ENCODE measurements at regions not wholly inside any gene's neighbourhood (a gene's known extent, or its start where the extent isn't known, plus 50 kb on each side); places are given as distances from the start of the nearest gene placed in this dataset.
"Not testable (repeated sequence)": the region's sequence is repeated elsewhere in the genome, so short reads cannot be mapped to it uniquely, and the experiment has no call there.

DNA sequence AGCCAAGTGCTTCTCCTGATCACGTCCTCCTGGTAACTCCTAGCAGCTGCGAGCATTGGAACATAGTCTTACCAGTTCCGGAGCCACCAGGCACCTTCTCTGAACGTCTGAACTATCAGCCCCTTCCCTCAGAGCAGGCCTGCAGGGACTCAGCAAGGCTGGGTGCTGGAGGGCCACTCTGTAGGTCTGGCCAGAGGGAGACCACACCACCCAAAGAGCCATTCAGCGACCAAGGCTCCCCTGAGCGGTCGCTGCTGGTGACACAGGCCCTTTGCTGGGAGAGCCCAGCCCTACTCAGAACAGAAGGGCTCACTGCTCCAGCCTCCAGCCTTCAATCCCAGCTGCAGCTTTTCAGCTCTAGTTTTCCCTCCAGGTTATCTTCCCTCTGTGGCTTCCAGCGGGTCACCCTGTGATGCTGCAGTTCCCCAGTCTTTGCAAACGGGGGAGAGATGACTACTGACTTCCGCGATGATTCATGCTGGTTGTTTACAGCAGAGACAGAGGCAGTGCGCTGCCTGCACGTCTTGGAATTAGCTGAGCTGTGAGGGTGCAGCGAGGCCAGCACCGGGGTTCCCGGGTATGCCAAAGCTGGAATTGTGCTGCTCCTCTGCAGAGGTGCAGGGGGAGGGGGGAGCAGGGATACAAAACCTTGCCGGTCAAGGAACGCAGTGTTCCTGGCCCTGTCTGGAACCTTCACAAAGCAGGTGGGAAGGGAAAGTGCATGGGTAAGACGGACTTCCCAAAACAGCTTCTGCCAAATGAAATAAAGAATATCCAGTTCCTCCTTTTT, 161.4 kb downstream of the LY86 start:
- H3K27ac ChIP-seq, result peak overlapping the region; percentile 17; the same call in 1 of the 2 replicates
- no peak overlapping the region for H3K4me3 ChIP-seq
- peak; percentile 69 to 79 for DNase-seq (ENCODE audit: low read depth in 1 of 2, low spot score in 2 of 2)
- H3K9me3 ChIP-seq (replicated peaks), result no peaks in the 10 kb centered on the region
- peaks cover 8% of the 10 kb centered on the region for H3K4me1 ChIP-seq (replicated peaks)
- no peaks in the 10 kb centered on the region for H3K27me3 ChIP-seq (replicated peaks)
- H3K36me3 ChIP-seq, result no peaks in the 10 kb centered on the region

DNA sequence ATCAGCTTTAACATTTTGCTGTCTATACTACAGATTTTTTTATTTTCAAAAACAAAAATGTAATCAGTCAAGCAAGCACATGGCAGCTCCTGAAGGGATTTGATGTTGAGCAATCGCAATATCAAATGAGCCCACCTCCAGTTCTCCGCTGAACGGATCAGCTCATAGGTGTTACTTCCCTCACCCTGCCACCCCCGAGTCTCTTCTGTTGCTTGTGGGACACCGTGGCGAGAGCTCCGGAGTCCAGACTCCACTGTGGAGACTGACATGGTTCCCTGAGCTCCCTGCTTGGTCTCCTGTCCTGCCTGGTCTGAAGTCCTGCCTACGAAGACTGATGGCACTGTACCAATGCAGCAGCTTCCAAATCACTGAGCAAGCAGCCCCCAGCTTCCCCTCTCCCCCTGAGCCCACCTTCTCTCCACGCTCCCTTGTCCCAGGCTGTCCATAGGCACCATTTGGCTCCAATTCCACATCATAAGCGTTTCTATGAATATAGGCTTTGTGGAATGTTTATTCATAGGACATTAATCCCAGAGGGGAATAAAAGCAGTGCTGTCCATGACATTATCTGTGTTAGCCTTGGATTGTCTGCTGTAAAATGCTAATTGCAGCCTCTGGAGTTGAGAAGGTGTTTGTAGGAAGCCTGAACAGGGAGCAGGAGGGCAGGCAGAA, 162.2 kb downstream of the LY86 start:
- Histone ChIP-seq H3K9me3 (replicated peaks) (no peaks in the 10 kb centered on the region), H3K27me3 (replicated peaks) (no peaks in the 10 kb centered on the region), H3K4me1 (replicated peaks) (peaks cover 8% of the 10 kb centered on the region), H3K36me3 (no peaks in the 10 kb centered on the region), H3K4me3 (no peak overlapping the region), H3K27ac (no peak overlapping the region)
- no peak for DNase-seq (ENCODE audit: low read depth in 1 of 2, low spot score in 2 of 2)

DNA sequence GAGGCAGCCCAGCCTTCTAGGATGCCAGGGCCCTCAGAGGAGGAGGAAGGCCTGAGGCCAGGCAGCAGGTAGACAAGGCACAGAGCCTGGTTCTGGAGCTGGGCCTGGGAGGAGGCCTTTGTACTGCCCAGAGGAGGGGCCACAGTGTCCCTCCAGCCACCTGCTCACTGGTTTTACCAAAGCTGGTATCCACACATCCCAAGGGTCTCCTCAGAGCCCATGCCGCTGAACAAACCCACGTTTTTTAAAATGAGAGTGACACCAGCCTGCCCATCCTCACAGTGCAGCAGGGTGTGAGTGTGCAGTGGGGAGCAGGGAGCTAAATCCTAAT, 162.7 kb downstream of the LY86 start:
- Histone ChIP-seq H3K27ac (no peak overlapping the region), H3K9me3 (replicated peaks) (no peaks in the 10 kb centered on the region), H3K4me3 (no peak overlapping the region), H3K4me1 (replicated peaks) (peaks cover 8% of the 10 kb centered on the region), H3K27me3 (replicated peaks) (no peaks in the 10 kb centered on the region), H3K36me3 (no peaks in the 10 kb centered on the region)
- DNase-seq (ENCODE audit: low read depth in 1 of 2, low spot score in 2 of 2), result no peak

DNA sequence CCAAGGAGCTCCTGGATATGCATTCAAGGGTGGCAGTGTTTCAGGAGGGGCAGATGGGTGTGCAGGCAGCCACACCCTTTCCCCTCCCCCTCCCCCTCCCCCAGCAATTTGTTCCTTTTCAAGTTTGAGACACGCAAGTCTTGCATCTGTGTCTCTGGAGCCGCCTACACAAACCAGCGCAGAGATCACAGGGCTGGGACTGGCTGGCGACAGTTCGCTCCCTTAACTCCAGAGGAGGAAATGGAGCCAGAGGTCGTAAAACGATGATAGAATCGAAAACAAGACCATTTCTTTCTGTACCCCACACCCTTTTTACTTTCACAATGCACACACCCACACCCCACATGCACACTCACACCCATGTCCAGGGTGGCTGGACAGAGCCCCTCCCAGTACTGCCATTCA, 163.1 kb downstream of the LY86 start:
- Histone ChIP-seq H3K9me3 (replicated peaks) (no peaks in the 10 kb centered on the region), H3K27ac (no peak overlapping the region), H3K36me3 (no peaks in the 10 kb centered on the region), H3K27me3 (replicated peaks) (no peaks in the 10 kb centered on the region), H3K4me3 (no peak overlapping the region), H3K4me1 (replicated peaks) (peaks cover 8% of the 10 kb centered on the region)
- no peak for DNase-seq (ENCODE audit: low read depth in 1 of 2, low spot score in 2 of 2)

DNA sequence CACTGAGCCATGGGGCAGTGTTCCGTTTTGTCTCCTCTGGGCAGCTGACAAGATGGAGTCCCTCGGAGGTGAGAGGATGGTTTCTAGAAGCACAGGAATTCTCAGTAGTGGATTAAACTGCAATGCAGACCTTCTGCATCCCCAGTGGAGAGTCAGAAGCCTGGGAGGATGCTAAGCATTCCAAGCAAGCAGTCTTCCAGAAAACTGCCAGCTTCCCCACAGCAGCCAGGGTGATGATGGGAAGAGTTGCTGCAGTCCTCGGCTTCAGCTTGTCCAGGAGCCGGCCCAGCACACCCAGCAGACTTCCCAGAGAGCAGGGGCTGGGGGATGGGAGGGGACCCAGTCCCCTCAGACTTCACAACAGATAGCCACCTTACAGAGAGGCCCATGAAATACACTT, 163.6 kb downstream of the LY86 start:
- no peak for DNase-seq (ENCODE audit: low read depth in 1 of 2, low spot score in 2 of 2)
- Histone ChIP-seq H3K27me3 (replicated peaks) (no peaks in the 10 kb centered on the region), H3K9me3 (replicated peaks) (no peaks in the 10 kb centered on the region), H3K27ac (no peak overlapping the region), H3K36me3 (no peaks in the 10 kb centered on the region), H3K4me3 (no peak overlapping the region), H3K4me1 (replicated peaks) (peaks cover 8% of the 10 kb centered on the region)

DNA sequence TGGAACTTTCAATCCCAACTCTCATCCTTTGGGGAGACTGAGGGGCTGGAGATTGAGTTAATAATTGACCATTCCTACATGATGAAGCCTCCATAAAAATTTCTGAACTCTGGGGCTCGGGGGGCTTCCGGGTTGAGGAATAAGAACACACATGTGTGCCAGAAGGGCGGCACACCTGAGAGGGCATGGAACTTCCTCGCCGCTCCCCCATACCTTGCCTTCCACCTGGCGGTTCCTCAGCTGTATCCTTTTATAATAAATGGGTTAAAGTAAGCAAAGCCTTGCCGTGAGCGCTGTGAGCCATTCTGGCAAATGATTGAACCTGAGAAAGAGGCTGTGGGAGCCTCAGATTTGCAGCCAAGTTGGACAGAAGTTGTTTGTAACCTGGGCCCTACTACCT, 164.8 kb downstream of the LY86 start:
- no peaks in the 10 kb centered on the region for H3K9me3 ChIP-seq (replicated peaks)
- no peaks in the 10 kb centered on the region for H3K36me3 ChIP-seq
- no peak overlapping the region for H3K27ac ChIP-seq
- no peak overlapping the region for H3K4me3 ChIP-seq
- DNase-seq (ENCODE audit: low read depth in 1 of 2, low spot score in 2 of 2), result no peak
- no peaks in the 10 kb centered on the region for H3K27me3 ChIP-seq (replicated peaks)
- peaks cover 8% of the 10 kb centered on the region for H3K4me1 ChIP-seq (replicated peaks)

DNA sequence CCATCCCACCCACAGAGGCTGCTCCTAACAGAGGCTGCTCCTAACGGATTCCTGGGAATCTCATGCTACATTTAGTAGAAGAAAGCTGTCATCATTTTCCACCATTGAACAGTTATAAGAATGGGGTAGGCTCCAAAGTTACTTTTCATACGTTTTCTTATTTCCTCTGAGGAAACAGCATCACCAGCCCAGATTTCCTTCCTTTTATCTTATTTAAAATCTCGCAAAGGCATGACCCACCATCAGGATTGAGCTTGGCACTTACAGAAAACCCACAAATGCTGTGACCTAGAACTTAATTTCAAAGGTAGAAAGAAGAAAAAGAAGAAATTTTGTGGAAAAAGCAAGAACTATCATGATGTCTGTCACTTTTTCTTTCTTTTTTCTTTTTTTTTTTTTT, 168.0 kb downstream of the LY86 start:
- Histone ChIP-seq H3K9me3 (replicated peaks) (no peaks in the 10 kb centered on the region), H3K27ac (no peak overlapping the region), H3K36me3 (no peaks in the 10 kb centered on the region), H3K4me3 (no peak overlapping the region), H3K4me1 (replicated peaks) (no peaks in the 10 kb centered on the region), H3K27me3 (replicated peaks) (no peaks in the 10 kb centered on the region)
- DNase-seq (ENCODE audit: low read depth in 1 of 2, low spot score in 2 of 2), result no peak

DNA sequence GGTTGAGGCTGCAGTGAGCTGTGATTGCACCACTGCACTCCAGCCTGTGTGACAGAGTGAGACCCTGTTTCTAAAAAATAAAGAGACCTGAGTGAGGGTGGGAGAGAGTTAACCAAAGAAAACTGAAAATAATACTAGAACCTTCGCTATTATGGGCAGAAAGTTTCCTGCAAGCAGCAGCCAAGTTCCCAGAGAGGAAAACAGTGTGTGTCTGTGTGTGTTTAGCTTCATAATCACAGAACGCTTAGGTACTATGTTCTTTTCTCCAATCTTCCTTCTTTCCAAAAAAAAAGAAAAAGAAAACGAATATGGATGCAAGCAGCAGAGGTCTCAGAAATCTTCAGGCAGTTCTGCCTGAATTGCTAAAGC, 170.0 kb downstream of the LY86 start:
- no peaks in the 10 kb centered on the region for H3K36me3 ChIP-seq
- H3K4me1 ChIP-seq (replicated peaks), result no peaks in the 10 kb centered on the region
- no peak overlapping the region for H3K27ac ChIP-seq
- no peak overlapping the region for H3K4me3 ChIP-seq
- H3K27me3 ChIP-seq (replicated peaks), result no peaks in the 10 kb centered on the region
- no peak for DNase-seq (ENCODE audit: low read depth in 1 of 2, low spot score in 2 of 2)
- H3K9me3 ChIP-seq (replicated peaks), result no peaks in the 10 kb centered on the region

DNA sequence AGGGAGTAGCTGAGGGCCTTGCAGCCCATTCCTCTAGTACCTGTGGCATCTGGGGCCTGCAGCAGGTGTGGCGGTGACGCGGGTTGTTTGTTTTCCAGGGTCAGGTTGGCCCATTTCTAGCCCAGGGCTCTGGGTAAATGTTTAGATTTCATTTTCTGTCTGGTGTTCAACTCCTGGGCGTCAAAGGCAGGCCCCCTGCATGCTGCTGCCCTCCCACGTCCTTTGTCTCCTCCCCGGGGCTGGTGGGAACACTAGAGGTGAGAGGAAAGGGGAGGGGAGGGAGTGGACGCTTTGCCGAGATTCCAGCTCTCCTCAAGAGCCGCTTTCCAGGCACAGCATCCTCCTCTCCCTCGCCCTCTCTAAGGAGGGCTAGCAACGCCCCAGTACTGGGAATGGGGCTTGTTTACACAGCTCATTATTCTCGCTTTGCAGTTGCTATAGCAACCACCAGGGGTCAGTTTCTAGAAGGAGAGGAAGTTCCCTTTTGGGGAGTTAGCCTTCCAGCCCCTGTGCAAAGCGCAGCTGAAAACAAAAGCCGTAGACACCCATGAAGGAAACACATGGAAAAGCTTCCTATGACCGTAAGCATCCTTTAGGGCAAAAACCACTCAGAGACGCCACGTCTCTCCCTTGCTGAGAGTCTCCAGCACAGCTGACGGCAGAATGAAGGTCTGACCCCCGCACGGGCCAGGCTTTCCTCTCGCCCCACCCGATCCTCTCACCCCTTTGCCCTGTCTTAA, 170.6 kb downstream of the LY86 start:
- H3K9me3 ChIP-seq (replicated peaks), result no peaks in the 10 kb centered on the region
- H3K27me3 ChIP-seq (replicated peaks), result no peaks in the 10 kb centered on the region
- no peak overlapping the region for H3K27ac ChIP-seq
- H3K4me3 ChIP-seq, result no peak overlapping the region
- H3K4me1 ChIP-seq (replicated peaks), result no peaks in the 10 kb centered on the region
- no peaks in the 10 kb centered on the region for H3K36me3 ChIP-seq
- peak; percentile 44 to 63 for DNase-seq (ENCODE audit: low read depth in 1 of 2, low spot score in 2 of 2)

DNA sequence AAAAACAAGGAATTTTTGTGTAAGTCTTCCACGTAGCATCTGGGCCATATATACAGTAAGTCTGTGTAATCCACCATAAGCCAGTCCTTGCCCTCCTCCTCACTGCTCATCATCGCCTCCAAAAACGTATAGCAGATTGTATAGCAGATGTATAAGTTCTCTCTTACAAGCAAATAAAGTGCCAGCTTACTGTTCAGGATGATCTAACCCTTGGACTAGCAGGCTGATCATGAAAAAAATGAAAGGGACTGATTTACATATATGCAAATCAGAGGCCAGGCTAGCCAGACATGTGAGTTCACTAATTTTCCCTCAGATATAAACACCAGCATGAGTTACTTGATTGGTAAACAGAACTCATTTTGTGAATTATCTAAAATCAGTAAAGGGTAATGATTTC, 171.5 kb downstream of the LY86 start:
- no peaks in the 10 kb centered on the region for H3K4me1 ChIP-seq (replicated peaks)

DNA sequence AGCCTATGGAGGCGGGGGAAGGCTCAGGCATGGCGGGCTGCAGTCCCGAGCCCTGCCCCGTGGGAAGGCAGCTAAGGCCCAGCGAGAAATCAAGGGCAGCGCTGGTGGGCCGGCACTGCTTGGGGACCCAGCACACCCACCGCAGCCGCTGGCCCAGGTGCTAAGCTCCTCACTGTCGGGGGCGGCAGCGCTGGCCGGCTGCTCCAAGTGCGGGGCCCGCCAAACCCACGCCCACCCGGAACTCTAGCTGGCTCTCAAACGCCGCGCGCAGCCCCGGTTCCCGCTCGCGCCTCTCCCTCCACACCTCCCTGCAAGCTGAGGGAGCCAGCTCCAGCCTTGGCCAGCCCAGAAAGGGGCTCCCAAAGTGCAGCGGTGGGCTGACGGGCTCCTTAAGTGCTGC, 174.0 kb downstream of the LY86 start:
- H3K27me3 ChIP-seq (replicated peaks); H3K4me3 ChIP-seq; H3K27ac ChIP-seq; H3K9me3 ChIP-seq (replicated peaks); H3K4me1 ChIP-seq (replicated peaks); H3K36me3 ChIP-seq; DNase-seq (ENCODE audit: low read depth in 1 of 2, low spot score in 2 of 2): not testable (repeated sequence)

More for the DNA sequence above, 171.5 kb downstream of the LY86 start:
- H3K27ac ChIP-seq, result no peak overlapping the region
- H3K4me3 ChIP-seq, result no peak overlapping the region
- H3K27me3 ChIP-seq (replicated peaks), result no peaks in the 10 kb centered on the region
- DNase-seq (ENCODE audit: low read depth in 1 of 2, low spot score in 2 of 2), result no peak
- H3K9me3 ChIP-seq (replicated peaks), result no peaks in the 10 kb centered on the region
- H3K36me3 ChIP-seq, result no peaks in the 10 kb centered on the region

DNA sequence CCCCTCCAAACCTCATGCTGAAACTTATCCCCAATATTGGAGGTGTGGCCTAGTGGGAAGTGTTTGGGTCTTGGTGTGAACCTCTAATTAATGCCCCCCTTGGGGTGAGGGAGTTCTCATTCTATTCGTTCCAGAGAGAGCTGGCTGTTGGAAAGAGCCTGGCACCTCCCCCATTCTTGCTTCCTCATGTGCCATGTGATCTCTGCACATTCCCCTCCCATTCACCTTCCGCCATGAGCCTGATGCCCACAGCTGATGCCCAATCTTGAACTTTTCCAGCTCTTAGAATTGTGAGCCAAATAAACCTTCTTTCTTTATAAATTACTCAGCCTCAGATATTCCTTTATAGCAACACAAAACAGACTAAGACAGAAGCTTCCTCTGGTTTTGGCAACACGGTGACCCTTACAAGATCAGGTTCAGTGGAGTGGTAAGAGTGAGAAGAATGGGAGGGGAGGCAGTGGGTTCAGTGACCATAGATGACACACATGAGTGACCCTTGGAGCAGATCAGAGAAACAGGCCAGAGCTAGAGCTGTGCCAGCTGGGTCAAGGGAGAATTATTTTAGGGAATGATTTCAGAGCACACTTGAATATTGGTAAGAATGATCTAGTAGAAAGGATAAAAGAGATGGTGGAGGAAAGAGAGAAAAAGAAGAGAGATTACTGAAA, 176.4 kb downstream of the LY86 start:
- DNase-seq (ENCODE audit: low read depth in 1 of 2, low spot score in 2 of 2), result no peak

DNA sequence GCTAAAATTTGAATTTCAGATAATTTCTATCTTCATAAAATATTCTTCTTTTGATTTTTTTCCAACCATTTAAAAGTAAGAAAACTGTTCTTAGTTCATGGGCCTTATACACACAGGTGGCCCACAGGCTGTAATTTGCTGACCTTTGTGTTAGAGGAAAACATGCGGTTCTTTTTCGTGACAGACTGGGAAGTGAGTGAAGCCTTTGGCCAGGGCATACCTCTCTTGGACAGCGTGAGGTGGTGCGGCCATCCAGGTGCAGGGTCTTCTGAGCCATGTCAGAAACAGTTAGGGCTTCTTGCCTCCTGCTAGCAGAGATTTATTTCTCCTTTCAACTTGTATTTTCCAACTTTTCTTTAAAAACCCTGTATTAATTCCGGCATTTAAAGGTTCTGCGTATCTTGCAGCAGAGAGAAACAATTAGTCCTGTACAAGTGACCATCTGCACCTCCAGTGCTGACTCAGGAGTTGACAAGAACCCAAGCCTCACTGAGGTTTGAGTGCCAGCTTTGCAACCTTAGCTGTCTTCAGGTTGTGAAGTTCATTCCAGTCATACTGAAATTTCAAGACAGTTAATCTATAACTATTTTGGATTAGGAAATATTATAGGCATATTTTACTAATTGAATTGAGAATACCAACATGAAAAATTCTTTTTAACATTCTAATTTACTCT, 177.8 kb downstream of the LY86 start:
- Histone ChIP-seq H3K4me3 (no peak overlapping the region), H3K9me3 (replicated peaks) (no peaks in the 10 kb centered on the region), H3K36me3 (no peaks in the 10 kb centered on the region), H3K4me1 (replicated peaks) (no peaks in the 10 kb centered on the region), H3K27me3 (replicated peaks) (no peaks in the 10 kb centered on the region), H3K27ac (no peak overlapping the region)
- no peak for DNase-seq (ENCODE audit: low read depth in 1 of 2, low spot score in 2 of 2)

More for the DNA sequence above, 176.4 kb downstream of the LY86 start:
- H3K27me3 ChIP-seq (replicated peaks), result no peaks in the 10 kb centered on the region
- H3K27ac ChIP-seq, result no peak overlapping the region
- H3K4me3 ChIP-seq, result no peak overlapping the region
- no peaks in the 10 kb centered on the region for H3K4me1 ChIP-seq (replicated peaks)
- no peaks in the 10 kb centered on the region for H3K36me3 ChIP-seq
- H3K9me3 ChIP-seq (replicated peaks), result no peaks in the 10 kb centered on the region
